Left cardiac atrium (tissue), 4 donors: ENCODE measurements at regions not wholly inside any gene's neighbourhood (a gene's known extent, or its start where the extent isn't known, plus 50 kb on each side); places are given as distances from the start of the nearest gene placed in this dataset.

Experiments used
- ATAC-seq, 2 donors: fragments of 200-7000 bp; cut with Tn5 transposase; one replicate each; pipeline ENCODE4 v1.9.1; 2020; ENCODE audit warnings: mild to moderate bottlenecking in 2 of 2, moderate library complexity in 2 of 2
- DNase-seq: peaks from one replicate; pipeline ENCODE4 v3.0.0-alpha.2; 2020
- intact Hi-C, 2 donors: fragments of 100-400 bp; cut with DNase I; formaldehyde crosslinking; loops; one replicate each; pipeline versions ENCODE4 v1.14.1 to v1.15.1; 2022 to 2023
- donor health status: DM: no; HTN: yes; CAD: no.
- donor health status: DM: no; HTN: yes; CAD: no; lungs with severe emphysema.
- donor health status: DM: yes; HTN: yes; CAD: no.
- donor health status: Dilated cardiomyopathy.

DNA sequence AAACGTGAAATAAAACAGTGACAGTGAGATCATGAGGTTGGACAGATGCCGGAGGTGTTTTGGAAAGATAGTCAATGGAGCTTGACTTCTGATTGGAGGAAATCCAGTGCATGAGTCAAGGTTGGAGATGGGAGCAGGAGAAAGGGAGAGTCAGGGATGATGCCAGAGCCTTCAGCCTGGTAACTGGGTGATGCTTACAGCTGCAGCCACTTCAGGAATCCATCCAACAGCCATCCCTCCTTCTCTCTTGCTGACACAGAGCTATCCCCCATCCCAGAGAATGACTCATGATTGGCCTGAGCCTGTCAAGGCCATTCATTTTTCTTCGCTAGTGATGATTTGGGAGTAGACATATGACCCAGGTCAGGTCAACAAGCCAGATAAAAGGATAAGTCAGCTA, 112.8 kb downstream of the SAMD5 start:
- DNase-seq (peak; percentile 27), ATAC-seq (peak; percentile 76 to 96)
- intact Hi-C loops = no loop called here

DNA sequence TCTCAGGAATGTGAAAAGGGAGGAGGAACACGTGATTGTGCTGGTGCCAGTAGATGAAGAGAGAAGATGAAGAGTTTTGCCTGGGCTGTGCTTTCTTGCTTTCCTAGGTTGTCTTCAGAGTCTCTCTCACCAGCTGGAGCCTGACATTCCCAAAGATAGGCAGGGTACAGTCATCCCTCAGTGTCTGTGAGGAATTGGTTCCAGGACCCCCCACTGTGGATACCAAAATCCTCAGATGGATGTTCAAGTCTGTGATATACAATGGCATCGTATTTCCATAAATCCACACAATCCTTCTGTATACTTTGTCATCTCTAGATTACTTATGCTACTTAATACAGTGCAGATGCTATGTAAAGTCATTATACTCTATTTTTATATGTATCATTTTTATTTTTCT, 113.5 kb downstream of the SAMD5 start:
- DNase-seq (no peak), ATAC-seq (no peak)
- intact Hi-C loops = no loop called here

DNA sequence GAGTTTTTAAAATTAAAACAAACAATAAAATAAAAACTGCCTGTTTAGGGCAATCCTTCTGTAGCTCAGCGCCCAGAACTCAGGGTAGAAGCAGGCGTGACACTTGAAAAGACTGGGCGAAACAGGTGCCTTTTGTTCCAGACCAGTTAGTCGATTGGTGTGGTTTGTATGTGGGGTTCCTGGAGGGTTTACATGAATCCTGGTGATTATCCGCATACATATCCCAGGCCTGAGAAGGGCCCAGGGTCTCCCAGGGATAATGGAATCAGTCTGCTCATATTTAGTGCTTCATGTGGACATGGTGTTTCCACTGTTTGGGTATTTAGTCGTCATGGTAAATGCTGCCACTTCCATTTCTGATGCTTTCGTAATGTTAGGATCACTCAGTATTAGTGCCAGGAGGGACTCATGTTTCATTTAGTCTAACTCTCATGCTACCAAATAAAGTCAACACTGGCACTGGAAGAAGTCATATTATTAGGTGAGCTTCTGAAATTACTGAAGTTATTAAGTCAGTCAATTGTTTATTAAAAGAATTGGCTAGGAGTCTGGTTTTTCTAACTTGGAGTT, 116.5 kb downstream of the SAMD5 start:
- no peak for DNase-seq
- intact Hi-C loops = no loop called here
- ATAC-seq = no peak

DNA sequence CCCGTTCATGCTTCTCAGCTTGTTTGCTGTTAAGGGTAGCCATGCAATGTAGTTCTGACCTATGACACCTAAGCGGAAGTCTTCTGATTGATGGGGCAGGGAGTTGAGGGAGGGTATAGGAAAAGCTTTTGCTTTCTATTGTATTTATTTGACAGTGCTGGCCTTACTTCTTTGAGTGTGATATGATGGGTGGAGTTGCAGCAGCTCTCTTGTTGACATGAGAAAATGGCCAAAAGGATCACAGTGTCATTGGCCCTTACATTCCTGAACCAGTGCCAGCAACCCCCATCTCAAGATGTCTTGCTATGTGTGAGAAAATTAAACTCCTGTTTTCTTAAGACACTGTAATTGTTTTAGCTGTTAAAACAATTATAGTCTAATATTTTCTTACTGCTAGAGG, 117.5 kb downstream of the SAMD5 start:
- intact Hi-C loops = no loop called here
- DNase-seq (no peak), ATAC-seq (no peak)

DNA sequence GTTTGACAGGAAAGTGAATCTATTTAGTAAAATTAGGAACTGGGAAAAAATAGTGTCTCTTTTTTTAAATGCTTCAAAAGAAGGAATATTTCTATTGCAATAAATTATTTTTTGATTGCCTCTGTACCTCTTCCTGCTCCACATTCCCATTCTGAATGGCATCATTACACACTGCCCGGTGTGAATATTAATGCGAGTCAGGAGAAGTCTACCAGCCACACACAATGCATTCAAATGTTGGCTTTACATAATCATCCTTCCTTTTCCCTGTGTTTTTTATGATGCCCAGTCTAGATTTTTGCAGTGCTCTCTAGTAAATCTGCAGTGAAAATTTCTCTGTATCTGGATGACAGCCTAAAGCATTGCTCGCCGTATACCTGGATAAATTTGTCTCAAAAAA, 118.9 kb downstream of the SAMD5 start:
- intact Hi-C loops = no loop called here
- no peak for ATAC-seq
- no peak for DNase-seq

DNA sequence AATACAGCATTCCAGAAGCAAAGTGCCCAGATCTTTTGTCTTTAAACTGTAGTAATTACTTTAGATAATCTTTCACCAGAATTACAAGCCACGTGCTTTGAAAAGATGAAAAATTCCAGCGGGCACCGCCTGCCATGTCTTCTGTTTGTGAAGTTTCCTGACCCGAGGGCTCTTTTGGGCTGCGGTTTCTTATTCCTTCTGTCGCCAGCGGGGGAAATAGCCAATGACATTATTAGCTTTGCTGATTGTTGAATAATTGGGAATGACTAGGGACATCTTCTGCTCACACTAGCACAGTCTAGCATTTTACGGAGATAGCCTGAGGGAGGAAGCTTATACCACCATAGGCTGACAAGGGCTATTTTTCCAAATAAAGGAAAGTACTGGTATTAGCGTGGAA, 124.7 kb downstream of the SAMD5 start:
- DNase-seq = no peak
- no peak for ATAC-seq

DNA sequence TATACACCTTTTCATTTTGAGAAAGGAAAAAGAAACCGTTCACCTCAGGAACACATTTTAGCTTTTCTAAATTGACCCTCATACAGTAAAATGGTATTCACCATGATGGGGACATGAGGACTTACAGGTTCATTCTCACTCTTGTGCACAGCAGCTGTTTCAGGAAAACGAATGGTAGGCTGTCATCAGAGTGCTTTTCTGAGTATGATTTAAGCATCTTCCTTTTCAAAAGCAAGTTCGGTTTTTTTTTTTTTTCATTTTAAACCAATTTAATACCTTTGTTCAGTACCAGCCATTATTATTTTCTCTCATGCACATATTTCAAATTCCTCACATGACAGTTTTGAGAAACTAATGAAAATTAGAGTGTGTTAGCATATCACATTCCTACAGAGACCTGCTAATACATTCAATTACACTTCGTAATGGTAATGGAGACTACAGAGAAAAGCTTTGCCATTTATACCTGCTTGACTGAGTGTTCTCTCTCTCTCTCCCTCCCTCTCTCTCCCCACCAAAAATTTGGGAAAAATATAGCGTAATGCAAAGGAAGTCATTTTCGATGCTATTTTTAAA, 129.2 kb downstream of the SAMD5 start:
- intact Hi-C loops = no loop called here
- ATAC-seq = no peak
- DNase-seq = no peak

More for the DNA sequence above, 124.7 kb downstream of the SAMD5 start:
- intact Hi-C loops = no loop called here

DNA sequence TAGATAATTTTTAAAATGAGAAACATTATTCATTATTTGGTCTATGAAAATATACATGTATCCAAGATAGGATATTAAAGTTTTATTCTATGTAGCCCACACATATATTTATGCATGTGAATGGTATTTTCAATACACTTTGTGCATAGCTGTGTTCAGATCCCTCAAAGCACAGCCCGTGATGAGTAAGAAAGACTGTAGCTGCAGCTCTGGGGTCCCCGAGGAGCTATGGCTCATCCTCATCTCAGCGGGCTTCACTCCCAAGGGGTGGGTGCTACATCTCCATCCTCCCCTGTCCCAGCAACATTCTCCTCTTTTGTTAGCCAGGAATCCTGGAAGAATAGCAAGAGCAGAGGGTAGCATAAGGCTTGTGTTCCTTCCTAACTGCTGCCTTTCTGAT, 130.8 kb downstream of the SAMD5 start:
- ATAC-seq = no peak
- no peak for DNase-seq
- intact Hi-C loops = no loop called here

DNA sequence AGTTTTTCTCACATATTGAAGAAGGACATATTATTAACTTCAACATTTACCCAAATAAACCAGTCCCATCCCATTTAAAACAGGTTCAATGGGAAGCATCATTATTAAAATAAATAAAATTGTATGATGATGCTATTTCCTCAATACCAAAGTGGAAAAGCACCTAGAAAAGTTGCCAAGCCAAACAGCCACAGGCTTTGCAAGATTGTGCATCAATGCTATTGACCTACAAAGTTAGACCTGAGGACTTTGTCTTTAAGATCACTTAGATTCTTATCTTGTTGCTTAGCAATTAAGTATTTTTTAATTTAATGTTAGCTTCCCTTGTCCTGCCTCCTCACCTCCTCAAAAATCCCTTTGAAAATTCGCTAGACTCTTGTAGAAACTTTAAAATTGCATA, 132.1 kb downstream of the SAMD5 start:
- intact Hi-C loops = no loop called here
- DNase-seq = no peak
- no peak for ATAC-seq

DNA sequence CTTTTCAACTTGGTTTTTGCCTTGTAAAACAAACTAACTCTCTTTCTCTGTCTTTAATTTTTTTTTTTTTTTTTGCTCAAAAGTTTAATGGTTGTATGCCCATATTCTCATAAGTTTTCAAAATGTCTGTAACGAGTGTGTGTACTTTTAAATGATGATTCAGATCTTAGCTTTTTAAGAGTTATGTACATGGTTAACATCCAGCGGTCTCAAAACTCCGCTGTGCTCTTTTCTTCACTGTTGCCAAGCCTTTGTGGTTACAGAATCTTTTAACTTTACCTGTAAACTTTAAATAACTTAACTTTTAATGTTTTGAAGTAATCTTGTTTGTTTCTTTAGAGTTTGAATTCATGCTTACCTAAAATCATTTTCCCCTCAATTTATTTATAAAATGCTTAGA, 133.0 kb downstream of the SAMD5 start:
- no peak for DNase-seq
- intact Hi-C loops = no loop called here
- no peak for ATAC-seq

DNA sequence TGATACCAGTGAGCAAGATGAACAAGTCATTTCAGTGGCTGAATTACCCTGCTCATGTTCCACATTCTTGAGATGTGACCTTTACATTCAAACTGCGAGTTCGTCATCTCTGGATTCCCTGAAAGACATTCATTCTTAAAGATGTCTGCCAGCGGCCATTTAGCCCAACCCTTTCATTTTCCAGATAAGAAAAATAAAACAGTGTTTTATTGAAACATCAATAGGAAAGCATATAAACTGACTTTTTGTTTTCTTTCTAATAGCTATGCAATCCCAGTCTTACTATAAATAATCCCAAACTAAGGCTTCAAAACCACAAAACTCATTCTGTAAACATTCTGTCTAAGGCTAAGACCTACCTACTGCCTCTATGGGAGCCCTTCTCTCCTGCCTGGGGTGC, 134.0 kb downstream of the SAMD5 start:
- no peak for ATAC-seq
- DNase-seq = no peak
- intact Hi-C loops = no loop called here

DNA sequence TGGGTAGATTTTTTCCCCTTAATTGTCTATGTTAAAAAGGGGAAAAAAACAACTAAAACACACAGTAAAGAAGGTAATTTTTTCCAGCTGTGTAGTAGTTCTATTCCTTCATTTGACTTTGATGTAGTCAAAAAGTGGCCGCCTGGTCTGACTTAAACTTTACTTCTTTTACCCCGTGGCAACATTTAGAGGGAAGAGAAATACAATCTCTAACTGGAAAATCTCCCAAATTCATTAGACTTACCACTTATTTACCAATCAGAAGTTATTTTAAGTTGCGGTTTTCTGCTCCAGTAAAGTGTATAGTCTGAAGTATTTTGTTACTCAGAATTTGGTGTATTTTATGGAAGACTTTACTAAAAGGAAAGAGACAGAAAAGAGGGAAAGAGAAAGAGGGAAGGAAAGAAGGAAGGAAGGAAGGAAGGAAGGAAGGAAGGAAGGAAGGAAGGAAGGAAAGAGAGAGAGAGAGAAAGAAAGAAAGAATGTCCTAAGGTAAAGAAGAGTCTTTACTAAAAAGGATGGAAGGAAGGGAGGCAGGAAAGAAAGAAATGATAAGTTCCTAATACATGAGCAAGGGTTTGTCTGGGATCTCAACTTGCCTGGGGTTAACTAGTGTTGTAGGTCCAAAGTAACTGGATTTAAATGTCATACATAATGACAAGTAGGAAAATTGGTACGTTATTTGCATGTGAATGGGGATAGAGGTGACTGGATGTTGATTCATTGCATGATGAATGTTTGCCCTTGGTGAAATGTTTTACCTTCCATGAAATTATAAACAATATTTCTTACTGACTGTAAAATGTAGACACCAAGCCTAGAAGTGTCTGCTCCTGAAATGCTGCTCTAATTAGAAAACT, 135.1 kb downstream of the SAMD5 start:
- ATAC-seq (no peak), DNase-seq (no peak)
- intact Hi-C loops = no loop called here

DNA sequence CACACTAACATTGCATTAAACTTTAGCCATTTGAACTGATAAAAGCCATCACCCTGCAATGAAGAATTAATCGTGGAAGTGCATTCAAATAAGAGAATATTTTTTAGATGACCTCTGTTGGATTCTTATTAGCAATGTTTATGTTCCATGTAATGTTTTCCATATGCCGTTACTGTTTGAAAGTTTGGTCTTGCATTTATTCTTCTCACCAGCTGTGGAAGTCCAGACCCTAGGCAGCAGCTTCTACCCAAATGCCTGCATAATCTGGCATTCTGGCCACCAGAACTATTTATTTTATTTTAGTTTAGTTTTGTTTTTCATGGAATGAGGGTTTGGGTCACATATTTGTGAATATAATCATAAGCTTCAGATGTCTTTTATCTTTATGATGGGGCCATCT, 140.4 kb downstream of the SAMD5 start:
- ATAC-seq = no peak

DNA sequence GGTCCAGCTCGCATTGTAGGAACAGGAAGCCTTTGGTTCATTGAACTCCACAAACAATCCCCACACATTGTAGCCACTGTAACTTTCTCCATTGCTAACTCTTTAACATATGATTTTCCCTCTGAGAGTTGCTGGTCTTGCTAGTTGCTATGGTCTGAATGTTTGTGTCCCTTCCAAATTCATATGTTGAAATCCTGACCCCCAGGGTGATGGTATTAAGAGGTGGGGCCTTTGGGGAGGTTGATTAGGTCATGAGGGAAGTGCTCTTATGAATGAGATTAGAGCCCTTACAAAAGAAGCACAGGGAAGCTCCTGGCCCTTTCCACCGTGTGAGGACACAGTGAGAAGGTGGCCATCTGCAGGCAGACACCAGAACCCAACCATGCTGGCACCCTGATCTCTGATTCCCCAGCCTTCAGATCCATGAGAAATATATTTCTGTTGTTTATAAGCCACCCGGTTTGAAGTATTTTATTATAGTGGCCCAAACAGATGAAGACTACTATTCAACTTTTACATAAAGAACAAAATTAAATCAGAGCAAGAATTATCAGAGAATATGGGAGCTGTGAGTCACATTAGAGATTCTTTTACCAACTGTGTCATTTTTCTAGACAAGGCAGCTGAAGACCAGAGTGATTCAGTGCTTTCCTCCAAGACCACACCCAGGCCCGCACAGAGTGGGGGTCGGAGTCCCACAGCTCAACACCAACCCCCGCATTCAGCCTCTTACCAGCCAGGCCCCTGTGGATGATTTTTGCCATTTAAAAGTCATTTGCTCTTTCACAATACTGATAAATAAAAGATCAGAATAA, 143.0 kb downstream of the SAMD5 start:
- peak; percentile 88 to 89 for ATAC-seq
- DNase-seq = peak; percentile 37

More for the DNA sequence above, 140.4 kb downstream of the SAMD5 start:
- intact Hi-C loops = no loop called here
- no peak for DNase-seq

DNA sequence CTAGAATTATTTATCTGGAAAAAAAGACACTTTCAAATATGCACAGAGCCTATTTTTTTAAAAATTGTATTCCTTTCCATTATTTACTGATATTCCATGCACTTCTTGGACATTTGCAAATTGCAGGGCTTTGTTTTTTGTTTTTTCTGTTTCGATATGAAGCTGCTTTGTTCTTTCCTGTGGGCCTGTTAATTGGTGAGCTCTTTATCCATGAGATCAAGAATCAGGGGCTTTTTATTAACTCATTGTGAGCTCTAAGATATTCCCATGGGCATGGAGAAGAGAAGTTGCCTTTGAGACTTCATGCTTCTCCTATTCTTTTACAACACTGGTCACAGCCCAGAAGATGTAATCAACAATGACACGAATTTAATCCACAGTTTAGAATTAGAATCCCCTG, 145.1 kb downstream of the SAMD5 start:
- DNase-seq (no peak), ATAC-seq (no peak)
- intact Hi-C loops = loop anchor here in 1 of 2 donors (5.0 kb wide), 1 partner anchor 146 kb away; the partner anchor contains the start of gene SAMD5

More for the DNA sequence above, 143.0 kb downstream of the SAMD5 start:
- intact Hi-C loops = loop anchor here (1.0 to 5.0 kb wide), 2 partner anchors 143 to 144 kb away; partner anchors contain the start of gene SAMD5 (in 2 of the 2)

DNA sequence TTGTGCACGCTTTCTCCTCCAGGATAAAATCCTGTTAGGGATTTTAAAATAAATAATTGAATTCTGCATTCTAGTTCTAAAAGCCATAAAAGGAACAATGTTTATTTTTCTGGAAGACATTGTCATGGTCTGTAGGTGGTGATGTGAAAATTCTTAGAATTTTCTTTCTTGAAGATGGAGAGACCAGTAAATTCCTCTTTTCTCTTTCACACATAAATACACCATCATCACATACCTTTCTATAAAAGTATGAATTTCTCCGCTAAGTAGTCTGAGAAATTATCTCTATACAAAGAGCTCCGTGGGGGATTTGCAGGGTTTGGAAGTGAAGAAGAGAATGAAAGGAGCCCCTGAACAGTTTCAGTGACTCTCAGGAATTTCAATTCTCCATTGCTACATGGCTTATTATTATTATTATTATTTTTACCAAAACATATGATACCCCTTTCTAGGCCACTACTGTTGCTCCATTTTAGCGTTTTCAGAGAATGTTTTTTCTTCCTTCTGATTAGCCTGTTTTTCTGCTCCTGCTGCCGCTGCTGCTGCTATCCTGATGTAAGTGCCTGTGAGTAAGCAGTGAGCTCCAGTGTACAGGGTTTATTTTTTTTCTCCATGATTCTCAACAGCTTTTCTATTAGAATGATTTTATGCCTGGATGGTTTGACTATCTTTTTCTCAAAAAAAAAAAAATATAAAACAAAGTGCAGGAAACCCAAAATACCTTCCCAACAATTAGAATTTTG, 145.8 kb downstream of the SAMD5 start:
- intact Hi-C loops = loop anchor here in 1 of 2 donors (5.0 kb wide), 1 partner anchor 147 kb away; the partner anchor contains the start of gene SAMD5

DNA sequence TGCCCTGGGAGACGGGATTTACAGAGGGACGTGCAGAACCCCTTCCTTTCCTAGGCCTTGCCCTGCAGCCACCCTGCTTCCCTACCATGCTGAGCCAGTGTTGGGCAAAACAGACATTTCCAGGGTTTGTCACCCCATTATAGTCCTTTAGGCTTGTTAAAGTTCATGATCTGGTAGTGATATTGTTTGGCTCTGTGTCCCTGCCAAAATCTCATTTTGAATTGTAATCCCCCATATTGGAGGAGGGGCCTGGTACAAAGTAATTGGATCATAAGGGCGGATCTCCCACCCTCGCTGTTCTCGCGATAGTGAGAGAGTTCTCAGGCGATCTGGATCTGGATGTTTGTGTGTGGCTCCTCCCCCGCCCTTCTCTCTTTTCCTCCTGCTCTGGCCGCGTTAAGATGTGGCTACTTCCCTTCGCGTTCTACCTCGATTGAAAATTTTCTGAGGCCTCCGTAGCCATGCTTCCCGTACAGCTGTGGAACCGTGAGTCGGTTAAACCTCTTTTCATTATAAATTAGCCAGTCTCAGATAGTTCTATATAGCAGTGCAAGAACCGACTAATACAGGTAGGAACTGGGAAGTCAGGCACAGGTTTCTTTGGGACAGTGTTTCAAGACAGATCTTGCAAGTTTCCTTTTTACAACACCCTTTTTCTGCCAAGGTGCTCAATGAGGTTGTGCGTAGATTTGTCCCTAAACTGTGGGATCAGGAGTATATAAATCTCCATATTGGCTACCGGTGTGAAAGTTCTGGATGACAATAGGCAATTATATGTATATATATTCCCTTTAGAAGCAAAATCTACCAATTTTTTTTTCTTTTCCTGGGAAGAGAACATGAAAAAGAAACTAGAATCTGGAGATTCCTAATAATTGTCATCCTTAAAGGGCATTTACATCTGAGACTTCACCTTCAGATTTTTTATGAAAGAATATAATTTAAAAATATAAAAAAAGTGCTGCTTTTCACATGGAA, 152.1 kb downstream of the SAMD5 start:
- intact Hi-C loops = loop anchor here in 1 of 2 donors (10.0 kb wide), 1 partner anchor 494 kb away; no protein-coding TSS in a partner anchor
- DNase-seq (no peak), ATAC-seq (no peak)

More for the DNA sequence above, 145.8 kb downstream of the SAMD5 start:
- no peak for ATAC-seq
- no peak for DNase-seq
